GM12878 (cell line): ENCODE measurements at regions not wholly inside any gene's neighbourhood (a gene's known extent, or its start where the extent isn't known, plus 50 kb on each side); places are given as distances from the start of the nearest gene placed in this dataset.

Experiments
- ATAC-seq: fragments of 200-7000 bp; cut with Tn5 transposase; 3 replicates; pipeline ENCODE4 v1.9.1; 2020; ENCODE audit warnings: mild to moderate bottlenecking, moderate library complexity
- BruUV-seq: library from RNA; stranded (reverse); fragments of 400-500 nt; replicated peaks from 2 replicates; lab custom pipeline; 2021; lab: Mats Ljungman, UMichigan
- CTCF ChIA-PET: fragments of 300-600 bp; sonication (Branson Sonifier 250); formaldehyde crosslinking; extraction: SDS; loops from one replicate; lab custom pipeline; 2021; ENCODE audit warnings: inconsistent platforms; lab: Yijun Ruan, JAX
- POLR2A ChIA-PET: fragments of 350-600 bp; formaldehyde crosslinking; extraction: SDS; loops from one replicate; lab custom pipeline; 2021; ENCODE audit warnings: inconsistent platforms; lab: Charles Lee
- RAD21 ChIA-PET: fragments of 300-600 bp; sonication (Branson Sonifier 250); formaldehyde crosslinking; loops from one replicate; lab custom pipeline; 2023; ENCODE audit warnings: antibody characterized with exemption; ENCODE audit not compliant: unreplicated experiment; lab: Charles Lee
- SMC1A ChIA-PET: fragments of 300-600 bp; sonication (Branson Sonifier 250); formaldehyde crosslinking; loops from one replicate; lab custom pipeline; 2023; ENCODE audit not compliant: unreplicated experiment, uncharacterized antibody; lab: Charles Lee
- DNase-seq: peaks from one replicate; pipeline ENCODE4 v3.0.0-alpha.2; 2011; ENCODE audit warnings: low read depth, low spot score
- FAIRE-seq: peaks from 3 replicates; lab custom pipeline; 2011; peaks lifted over from hg19 to GRCh38; lab: Jason Lieb, UNC
- H2AFZ ChIP-seq: 2 replicates; pipeline ENCODE4 v1.6.0; 2011; ENCODE audit warnings: low read depth, low read length, control low read depth; ENCODE audit not compliant: control insufficient read depth
- H3K27ac ChIP-seq: 2 replicates; pipeline ENCODE4 v1.5.1; 2011; ENCODE audit warnings: control low read depth; ENCODE audit not compliant: control insufficient read depth, insufficient read depth
- H3K27me3 ChIP-seq, 2 experiments: replicated peaks in 1 of 2; 2 replicates each; pipeline versions ENCODE4 v1.6.0 to v1.6.1; 2011; ENCODE audit warnings: low read length in 1 of 2; ENCODE audit not compliant: control insufficient read depth in 2 of 2, insufficient read depth in 2 of 2
- H3K36me3 ChIP-seq, 2 experiments: 2 replicates each; pipeline ENCODE4 v1.5.1; 2011; ENCODE audit warnings: low read length in 1 of 2; ENCODE audit not compliant: control insufficient read depth in 2 of 2, insufficient read depth in 2 of 2
- H3K4me1 ChIP-seq: 2 replicates; pipeline ENCODE4 v1.6.1; 2011; ENCODE audit warnings: mild to moderate bottlenecking, low read length, moderate library complexity, mixed read lengths; ENCODE audit not compliant: control insufficient read depth, insufficient read depth
- H3K4me2 ChIP-seq: 2 replicates; pipeline ENCODE4 v1.6.0; 2011; ENCODE audit warnings: control low read depth; ENCODE audit not compliant: control insufficient read depth, insufficient read depth
- H3K4me3 ChIP-seq: fragments of 200-600 bp; sonication (generic); 2 replicates; pipeline ENCODE4 v1.5.1; 2016
- H3K79me2 ChIP-seq: 2 replicates; pipeline ENCODE4 v1.6.0; 2011; ENCODE audit warnings: low read length; ENCODE audit not compliant: control insufficient read depth, insufficient read depth
- H3K9ac ChIP-seq: 2 replicates; pipeline ENCODE4 v1.8.0; 2011; ENCODE audit warnings: low read length, control low read depth, mixed read lengths; ENCODE audit not compliant: control insufficient read depth, insufficient read depth
- H3K9me3 ChIP-seq: replicated peaks from 3 replicates; pipeline ENCODE4 v1.5.1; 2011; ENCODE audit warnings: mild to moderate bottlenecking, low read length; ENCODE audit not compliant: control insufficient read depth, insufficient read depth
- H4K20me1 ChIP-seq: 2 replicates; pipeline ENCODE4 v1.6.0; 2011; ENCODE audit not compliant: control insufficient read depth, insufficient read depth
- CBX3 ChIP-seq: fragments of 200-600 bp; sonication (generic); IDR thresholded peaks from 2 replicates; pipeline ENCODE4 v1.6.1; 2016; ENCODE audit warnings: low read depth, borderline replicate concordance
- CBX5 ChIP-seq: sonication (generic); IDR thresholded peaks from 2 replicates; pipeline ENCODE4 v1.6.1; 2016; ENCODE audit warnings: low read depth, moderate library complexity, mild to moderate bottlenecking, inconsistent platforms
- ESRRA ChIP-seq: IDR thresholded peaks from 2 replicates; pipeline ENCODE4 v1.6.1; 2012; ENCODE audit warnings: mild to moderate bottlenecking, low read length, improper control_type of control experiment
- NFYB ChIP-seq: IDR thresholded peaks from 2 replicates; pipeline ENCODE4 v1.6.1; 2011; ENCODE audit warnings: low read depth, mild to moderate bottlenecking, low read length, improper control_type of control experiment, moderate library complexity; ENCODE audit not compliant: insufficient read depth
- PML ChIP-seq: IDR thresholded peaks from 2 replicates; pipeline ENCODE4 v1.6.1; 2012; ENCODE audit warnings: low read length, inconsistent platforms
- RB1 ChIP-seq: fragments of 450-650 bp; formaldehyde crosslinking; IDR thresholded peaks from 2 replicates; pipeline ENCODE4 v1.6.1; 2017; ENCODE audit warnings: mild to moderate bottlenecking, borderline replicate concordance
- RUNX3 ChIP-seq: IDR thresholded peaks from 2 replicates; pipeline ENCODE4 v1.6.1; 2012; ENCODE audit warnings: low read length, inconsistent platforms
- SPI1 ChIP-seq: IDR thresholded peaks from 2 replicates; pipeline ENCODE4 v1.6.1; 2011; ENCODE audit warnings: low read depth, mild to moderate bottlenecking, low read length, moderate library complexity, borderline replicate concordance; ENCODE audit not compliant: insufficient read depth
- WGBS: methylation state at CpG from one replicate; pipeline ENCODE4 v1.1.6; 2016; ENCODE audit warnings: low lambda C conversion rate; ENCODE audit not compliant: insufficient replicate concordance, insufficient coverage; ENCODE audit errors: missing lambda C conversion rate; 5-methylcytosine and 5-hydroxymethylcytosine counted together
- in situ Hi-C: fragments of 300-500 bp; cut with MboI; formaldehyde crosslinking; loops from 9 replicates; pipeline ENCODE4 v1.14.3; 2018; ENCODE audit warnings: mixed read lengths
- intact Hi-C: fragments of 100-400 bp; cut with micrococcal nuclease; formaldehyde crosslinking; loops from one replicate; pipeline ENCODE4 v1.14.2; 2022; ENCODE audit not compliant: unreplicated experiment
- TF ChIP-seq, protein P1 (sequence below): fragments of 450-650 bp; IDR thresholded peaks from 2 replicates; pipeline ENCODE4 v1.6.1; 2018; ENCODE audit warnings: borderline replicate concordance, mild to moderate bottlenecking; ENCODE audit not compliant: partially characterized antibody
- TF ChIP-seq, protein P2 (sequence below): fragments of 150-350 bp; IDR thresholded peaks from 2 replicates; pipeline ENCODE4 v1.6.1; 2016; ENCODE audit warnings: low read depth, low read length
- TF ChIP-seq, protein P3 (sequence below): IDR thresholded peaks from 2 replicates; pipeline ENCODE4 v1.6.1; 2012; ENCODE audit warnings: low read depth, low read length, improper control_type of control experiment
- TF ChIP-seq, protein P4 (sequence below): fragments of 450-650 bp; IDR thresholded peaks from 2 replicates; pipeline ENCODE4 v1.6.1; 2014; ENCODE audit warnings: mild to moderate bottlenecking
- TF ChIP-seq, protein P5 (sequence below): fragments of 450-650 bp; formaldehyde crosslinking; IDR thresholded peaks from 2 replicates; pipeline ENCODE4 v1.4.0; 2022; ENCODE audit warnings: mild to moderate bottlenecking, moderate library complexity

DNA sequence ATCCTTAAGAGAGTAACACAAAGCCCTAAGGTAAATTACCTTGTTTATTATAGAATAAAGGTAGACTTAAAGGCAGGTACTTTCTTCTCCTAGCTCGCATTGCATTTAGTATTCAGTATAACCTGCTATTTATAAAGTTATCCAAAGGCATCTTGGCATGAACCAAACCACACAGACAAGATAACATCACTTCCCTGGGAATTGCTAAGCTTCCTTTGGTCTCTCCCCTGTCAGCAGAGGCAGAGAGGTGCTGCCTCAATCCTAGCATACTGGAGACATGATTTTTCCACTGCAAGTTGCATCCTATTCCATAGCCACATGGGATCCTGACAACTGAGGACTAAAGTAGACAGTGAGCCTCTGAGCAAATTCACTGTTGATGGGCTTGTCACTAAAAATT is 101.7 kb upstream of the IL6 start:
- Histone ChIP-seq H2AFZ (no peak overlapping the region), H3K4me2 (no peak overlapping the region), H3K9me3 (no peaks in the 10 kb centered on the region; the same call in 2 of the 3 replicates), H4K20me1 (no peaks in the 10 kb centered on the region), H3K4me3 (no peak overlapping the region), H3K27ac (no peak overlapping the region), H3K27me3 (peaks cover 0 to 4% of the 10 kb centered on the region in 2 experiments; a peak in 2 of 4 replicates), H3K79me2 (no peaks in the 10 kb centered on the region), H3K9ac (no peak overlapping the region), H3K4me1 (no peaks in the 10 kb centered on the region), H3K36me3 (no peaks in the 10 kb centered on the region)
- DNase-seq (no peak), FAIRE-seq (no peak), ATAC-seq (no peak)
- in situ Hi-C loops (no loop called here), intact Hi-C loops (no loop called here)
- ChIA-PET RAD21 (no interaction called here), SMC1A (no interaction called here), CTCF (interaction anchor here (1.6 kb wide), 1 partner anchor 15 kb away, joined by 3 read pairs; no protein-coding TSS in a partner anchor), POLR2A (interaction anchor here (0.5 to 0.6 kb wide), 2 partner anchors 72 to 306 kb away, joined by 3 to 5 read pairs; no protein-coding TSS in a partner anchor)
- 0% methylated on average over 1 of the region's 1 CpG for WGBS
- no TSS peak for BruUV-seq
- TF ChIP-seq RB1 (no peak), NFYB (no peak), PML (no peak), CBX5 (no peak), SPI1 (no peak), ESRRA (no peak), RUNX3 (no peak), CBX3 (no peak)
- TF ChIP-seq, protein P1, sequence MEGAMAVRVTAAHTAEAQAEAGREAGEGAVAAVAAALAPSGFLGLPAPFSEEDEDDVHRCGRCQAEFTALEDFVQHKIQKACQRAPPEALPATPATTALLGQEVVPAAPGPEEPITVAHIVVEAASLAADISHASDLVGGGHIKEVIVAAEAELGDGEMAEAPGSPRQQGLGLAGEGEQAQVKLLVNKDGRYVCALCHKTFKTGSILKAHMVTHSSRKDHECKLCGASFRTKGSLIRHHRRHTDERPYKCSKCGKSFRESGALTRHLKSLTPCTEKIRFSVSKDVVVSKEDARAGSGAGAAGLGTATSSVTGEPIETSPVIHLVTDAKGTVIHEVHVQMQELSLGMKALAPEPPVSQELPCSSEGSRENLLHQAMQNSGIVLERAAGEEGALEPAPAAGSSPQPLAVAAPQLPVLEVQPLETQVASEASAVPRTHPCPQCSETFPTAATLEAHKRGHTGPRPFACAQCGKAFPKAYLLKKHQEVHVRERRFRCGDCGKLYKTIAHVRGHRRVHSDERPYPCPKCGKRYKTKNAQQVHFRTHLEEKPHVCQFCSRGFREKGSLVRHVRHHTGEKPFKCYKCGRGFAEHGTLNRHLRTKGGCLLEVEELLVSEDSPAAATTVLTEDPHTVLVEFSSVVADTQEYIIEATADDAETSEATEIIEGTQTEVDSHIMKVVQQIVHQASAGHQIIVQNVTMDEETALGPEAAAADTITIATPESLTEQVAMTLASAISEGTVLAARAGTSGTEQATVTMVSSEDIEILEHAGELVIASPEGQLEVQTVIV: no peak
- TF ChIP-seq, protein P2, sequence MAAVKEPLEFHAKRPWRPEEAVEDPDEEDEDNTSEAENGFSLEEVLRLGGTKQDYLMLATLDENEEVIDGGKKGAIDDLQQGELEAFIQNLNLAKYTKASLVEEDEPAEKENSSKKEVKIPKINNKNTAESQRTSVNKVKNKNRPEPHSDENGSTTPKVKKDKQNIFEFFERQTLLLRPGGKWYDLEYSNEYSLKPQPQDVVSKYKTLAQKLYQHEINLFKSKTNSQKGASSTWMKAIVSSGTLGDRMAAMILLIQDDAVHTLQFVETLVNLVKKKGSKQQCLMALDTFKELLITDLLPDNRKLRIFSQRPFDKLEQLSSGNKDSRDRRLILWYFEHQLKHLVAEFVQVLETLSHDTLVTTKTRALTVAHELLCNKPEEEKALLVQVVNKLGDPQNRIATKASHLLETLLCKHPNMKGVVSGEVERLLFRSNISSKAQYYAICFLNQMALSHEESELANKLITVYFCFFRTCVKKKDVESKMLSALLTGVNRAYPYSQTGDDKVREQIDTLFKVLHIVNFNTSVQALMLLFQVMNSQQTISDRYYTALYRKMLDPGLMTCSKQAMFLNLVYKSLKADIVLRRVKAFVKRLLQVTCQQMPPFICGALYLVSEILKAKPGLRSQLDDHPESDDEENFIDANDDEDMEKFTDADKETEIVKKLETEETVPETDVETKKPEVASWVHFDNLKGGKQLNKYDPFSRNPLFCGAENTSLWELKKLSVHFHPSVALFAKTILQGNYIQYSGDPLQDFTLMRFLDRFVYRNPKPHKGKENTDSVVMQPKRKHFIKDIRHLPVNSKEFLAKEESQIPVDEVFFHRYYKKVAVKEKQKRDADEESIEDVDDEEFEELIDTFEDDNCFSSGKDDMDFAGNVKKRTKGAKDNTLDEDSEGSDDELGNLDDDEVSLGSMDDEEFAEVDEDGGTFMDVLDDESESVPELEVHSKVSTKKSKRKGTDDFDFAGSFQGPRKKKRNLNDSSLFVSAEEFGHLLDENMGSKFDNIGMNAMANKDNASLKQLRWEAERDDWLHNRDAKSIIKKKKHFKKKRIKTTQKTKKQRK: no peak
- TF ChIP-seq, protein P3, sequence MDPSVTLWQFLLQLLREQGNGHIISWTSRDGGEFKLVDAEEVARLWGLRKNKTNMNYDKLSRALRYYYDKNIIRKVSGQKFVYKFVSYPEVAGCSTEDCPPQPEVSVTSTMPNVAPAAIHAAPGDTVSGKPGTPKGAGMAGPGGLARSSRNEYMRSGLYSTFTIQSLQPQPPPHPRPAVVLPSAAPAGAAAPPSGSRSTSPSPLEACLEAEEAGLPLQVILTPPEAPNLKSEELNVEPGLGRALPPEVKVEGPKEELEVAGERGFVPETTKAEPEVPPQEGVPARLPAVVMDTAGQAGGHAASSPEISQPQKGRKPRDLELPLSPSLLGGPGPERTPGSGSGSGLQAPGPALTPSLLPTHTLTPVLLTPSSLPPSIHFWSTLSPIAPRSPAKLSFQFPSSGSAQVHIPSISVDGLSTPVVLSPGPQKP: no peak
- TF ChIP-seq, protein P4, sequence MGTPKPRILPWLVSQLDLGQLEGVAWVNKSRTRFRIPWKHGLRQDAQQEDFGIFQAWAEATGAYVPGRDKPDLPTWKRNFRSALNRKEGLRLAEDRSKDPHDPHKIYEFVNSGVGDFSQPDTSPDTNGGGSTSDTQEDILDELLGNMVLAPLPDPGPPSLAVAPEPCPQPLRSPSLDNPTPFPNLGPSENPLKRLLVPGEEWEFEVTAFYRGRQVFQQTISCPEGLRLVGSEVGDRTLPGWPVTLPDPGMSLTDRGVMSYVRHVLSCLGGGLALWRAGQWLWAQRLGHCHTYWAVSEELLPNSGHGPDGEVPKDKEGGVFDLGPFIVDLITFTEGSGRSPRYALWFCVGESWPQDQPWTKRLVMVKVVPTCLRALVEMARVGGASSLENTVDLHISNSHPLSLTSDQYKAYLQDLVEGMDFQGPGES: no peak
- TF ChIP-seq, protein P5, sequence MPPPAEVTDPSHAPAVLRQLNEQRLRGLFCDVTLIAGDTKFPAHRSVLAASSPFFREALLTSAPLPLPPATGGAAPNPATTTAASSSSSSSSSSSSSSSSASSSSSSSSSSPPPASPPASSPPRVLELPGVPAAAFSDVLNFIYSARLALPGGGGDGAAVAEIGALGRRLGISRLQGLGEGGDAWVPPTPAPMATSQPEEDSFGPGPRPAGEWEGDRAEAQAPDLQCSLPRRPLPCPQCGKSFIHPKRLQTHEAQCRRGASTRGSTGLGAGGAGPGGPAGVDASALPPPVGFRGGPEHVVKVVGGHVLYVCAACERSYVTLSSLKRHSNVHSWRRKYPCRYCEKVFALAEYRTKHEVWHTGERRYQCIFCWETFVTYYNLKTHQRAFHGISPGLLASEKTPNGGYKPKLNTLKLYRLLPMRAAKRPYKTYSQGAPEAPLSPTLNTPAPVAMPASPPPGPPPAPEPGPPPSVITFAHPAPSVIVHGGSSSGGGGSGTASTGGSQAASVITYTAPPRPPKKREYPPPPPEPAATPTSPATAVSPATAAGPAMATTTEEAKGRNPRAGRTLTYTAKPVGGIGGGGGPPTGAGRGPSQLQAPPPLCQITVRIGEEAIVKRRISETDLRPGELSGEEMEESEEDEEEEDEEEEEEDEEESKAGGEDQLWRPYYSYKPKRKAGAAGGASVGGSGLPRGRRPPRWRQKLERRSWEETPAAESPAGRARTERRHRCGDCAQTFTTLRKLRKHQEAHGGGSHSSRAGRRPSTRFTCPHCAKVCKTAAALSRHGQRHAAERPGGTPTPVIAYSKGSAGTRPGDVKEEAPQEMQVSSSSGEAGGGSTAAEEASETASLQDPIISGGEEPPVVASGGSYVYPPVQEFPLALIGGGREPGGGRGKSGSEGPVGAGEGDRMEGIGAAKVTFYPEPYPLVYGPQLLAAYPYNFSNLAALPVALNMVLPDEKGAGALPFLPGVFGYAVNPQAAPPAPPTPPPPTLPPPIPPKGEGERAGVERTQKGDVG (CRISPR knock-in tag): no peak
